COLO829 (cell line): ENCODE measurements at regions not wholly inside any gene's neighbourhood (a gene's known extent, or its start where the extent isn't known, plus 50 kb on each side); places are given as distances from the start of the nearest gene placed in this dataset.
"Not testable (repeated sequence)": the region's sequence is repeated elsewhere in the genome, so short reads cannot be mapped to it uniquely, and the experiment has no call there.

ENCODE experiments used
- DNase-seq: peaks from one replicate; pipeline ENCODE4 v3.0.0; 2012; ENCODE audit warnings: low spot score

DNA sequence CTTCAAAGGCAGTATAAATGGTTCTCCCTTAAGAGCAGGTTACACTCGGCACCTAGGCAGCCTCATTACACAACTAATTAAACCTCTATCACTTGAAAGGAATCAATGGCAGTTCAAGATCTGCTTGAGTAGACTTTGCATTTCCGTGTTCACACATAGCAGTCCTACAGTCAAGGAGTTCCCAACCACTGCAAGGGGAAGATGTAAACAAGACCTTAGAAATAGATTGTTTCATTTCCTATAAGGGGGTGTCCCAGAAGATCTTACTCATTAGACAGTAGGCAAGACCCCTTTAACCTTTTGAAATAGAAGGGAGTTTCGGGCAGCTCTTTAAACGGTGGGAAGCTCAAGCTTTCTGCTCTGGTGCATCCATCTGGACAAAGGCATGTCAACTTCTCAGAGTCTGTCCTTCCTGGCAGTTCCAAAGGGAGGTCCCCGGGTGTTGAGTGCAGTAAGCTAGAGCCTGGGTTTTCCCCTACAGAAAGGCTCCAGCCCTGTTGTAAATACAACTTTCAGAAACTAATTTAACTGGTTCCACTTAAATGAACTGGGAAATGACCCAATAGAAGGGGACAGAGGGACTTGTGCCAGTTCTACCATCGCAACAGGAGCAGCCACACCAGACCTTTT, 150.8 kb downstream of the RBMX2 start:
- no peak for DNase-seq

DNA sequence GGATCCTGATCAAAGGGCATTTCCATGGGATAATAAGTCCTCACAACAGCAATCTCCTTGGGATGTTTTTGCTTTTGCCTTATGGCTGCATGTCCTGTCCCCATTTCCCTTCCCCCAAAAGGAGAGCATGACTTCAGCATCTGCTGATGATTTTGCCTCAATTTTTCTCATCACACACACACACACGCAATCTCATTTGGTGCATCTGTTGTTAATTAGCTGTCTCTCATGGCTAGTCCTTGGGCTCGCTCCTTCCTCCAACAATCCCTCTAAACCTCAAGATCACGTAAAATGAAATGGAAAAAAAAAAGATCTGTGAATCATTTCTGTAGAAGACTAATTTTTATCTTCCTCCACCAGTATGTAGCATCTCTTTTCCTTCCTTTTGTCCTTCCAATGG, 153.6 kb downstream of the RBMX2 start:
- no peak for DNase-seq

DNA sequence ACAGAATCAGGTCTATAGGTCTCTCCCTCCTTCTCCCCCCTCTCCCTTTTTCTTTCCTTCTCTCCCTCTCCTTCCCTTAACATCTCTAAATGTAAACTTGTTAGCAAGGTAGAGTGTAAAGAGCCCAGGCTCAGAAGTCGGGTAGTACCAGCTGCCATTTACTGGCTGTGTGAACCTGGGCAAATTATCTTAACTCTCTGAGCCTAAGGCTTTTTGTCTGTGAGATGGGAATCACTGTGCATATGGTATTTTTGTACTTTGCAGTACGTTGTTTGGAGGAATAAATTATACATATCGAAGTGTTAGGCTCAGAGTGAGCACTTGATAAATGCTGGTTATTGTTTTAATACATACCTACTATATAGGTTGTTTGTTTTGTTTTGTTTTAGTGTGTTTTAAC, 154.0 kb downstream of the RBMX2 start:
- no peak for DNase-seq

DNA sequence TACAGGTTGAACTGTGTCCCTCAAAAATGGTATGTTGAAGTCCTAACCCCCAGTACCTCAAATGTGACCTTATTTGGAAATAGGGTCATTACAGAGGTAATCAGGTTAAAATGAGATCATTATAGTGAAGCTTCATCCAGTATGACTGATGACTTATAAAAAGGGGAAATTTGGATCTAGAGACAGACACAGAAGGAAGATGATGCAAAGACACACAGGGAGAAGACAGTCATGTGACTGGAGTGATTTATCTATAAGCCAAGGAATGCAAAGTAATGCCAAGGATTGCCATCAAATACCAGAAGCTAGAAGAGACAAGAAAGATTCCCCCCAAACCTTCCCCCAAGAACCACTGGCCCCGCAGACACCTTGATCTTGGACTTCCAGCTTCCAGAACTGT, 155.2 kb downstream of the RBMX2 start:
- no peak for DNase-seq

DNA sequence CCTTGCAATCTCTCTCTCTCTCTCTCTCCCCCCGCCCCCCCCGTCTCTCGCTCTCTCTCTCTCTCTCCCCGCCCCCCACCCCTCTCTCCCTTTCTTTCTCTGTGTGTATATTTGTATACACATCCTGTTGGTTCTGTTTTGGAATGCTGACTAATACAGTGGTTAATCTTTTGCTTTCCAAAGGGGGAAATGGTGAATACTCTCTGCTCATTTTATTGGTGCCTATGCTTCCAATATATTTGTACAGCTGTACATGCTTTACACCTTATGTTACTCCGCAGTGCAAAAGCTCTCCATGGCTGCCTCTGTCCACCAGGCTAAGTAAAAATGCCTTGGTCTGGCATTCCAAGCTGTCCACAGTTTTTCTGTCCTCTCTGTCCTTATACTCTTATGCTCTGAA, 158.8 kb downstream of the RBMX2 start:
- DNase-seq: no peak

DNA sequence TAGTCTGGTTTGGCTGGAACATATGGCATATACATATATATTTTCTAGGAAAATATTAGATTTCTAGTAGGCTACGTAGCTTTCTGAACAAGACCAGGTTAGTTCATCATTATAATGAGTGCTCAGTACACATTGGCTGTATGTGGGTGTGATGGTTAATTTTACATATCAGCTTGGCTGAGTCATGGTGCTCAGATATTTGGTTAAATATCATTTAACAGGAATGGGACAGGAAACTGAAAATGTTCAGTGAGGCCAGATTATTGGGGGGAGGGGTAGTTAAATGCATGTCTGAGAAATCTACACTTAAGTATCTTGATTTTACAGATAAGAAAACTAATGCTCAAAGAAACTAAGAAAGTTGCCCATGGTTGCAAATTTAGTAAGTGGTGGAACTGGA, 160.1 kb downstream of the RBMX2 start:
- no peak for DNase-seq

DNA sequence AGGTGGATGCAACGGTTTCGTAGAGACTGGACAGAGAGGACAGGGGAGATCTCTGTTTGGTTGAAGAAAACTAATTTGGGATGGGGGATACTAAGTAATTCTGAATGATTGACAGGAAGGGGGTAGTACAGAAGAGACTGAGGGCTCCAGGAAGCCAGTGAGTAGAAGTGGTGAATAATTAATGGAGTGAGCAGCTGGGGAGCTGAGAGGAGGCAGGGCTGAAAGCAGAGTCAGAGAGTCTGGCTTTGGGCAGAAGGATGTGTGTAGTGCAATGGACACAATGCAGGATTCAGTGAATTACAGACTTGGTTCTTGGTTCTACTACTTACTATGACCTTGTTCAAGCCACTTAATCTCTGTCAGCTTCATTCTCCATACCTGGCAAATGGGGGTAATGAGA, 161.7 kb downstream of the RBMX2 start:
- no peak for DNase-seq

DNA sequence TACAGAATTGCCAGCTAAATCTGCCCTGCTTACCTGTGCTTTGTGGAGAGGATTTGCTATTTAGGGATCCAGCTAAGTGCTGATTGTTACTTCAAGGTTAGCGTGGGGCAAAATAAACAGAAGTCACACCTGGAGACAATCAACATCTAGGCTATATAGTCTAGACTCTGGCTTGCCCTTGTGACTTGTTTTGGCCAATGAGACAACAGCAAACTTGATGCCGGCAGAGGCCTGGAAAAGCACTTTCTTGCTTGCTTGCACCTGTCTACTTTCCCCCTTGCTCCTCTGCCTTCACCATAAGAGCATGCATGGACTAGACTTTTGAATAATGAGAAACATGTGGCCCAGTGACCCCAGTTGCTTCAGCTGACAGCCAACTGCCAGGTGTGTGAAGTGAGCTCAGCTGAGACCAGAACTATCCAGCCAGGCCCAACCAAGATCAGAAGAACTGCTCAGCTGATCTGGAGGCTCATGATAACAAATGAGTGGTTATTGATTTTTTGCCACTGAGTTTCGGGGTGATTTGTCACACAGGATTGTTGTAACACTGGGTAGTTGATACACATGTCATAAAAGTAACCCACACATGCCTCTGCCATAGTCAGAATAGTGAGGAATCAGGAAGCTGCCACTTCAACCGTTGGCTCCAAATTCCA, 164.4 kb downstream of the RBMX2 start:
- no peak for DNase-seq

DNA sequence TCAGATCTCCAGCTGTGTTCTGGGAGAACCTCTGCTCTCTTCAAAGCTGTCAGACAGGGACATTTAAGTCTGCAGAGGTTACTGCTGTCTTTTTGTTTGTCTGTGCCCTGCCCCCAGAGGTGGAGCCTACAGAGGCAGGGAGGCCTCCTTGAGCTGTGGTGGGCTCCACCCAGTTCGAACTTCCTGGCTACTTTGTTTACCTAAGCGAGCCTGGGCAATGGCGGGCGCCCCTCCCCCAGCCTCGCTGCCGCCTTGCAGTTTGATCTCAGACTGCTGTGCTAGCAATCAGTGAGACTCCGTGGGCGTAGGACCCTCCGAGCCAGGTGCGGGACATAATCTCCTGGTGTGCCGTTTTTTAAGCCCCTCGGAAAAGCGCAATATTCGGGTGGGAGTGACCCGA, 171.2 kb downstream of the RBMX2 start:
- DNase-seq: not testable (repeated sequence)
